GM12892 (cell line): ENCODE measurements at regions not wholly inside any gene's neighbourhood (a gene's known extent, or its start where the extent isn't known, plus 50 kb on each side); places are given as distances from the start of the nearest gene placed in this dataset.

Experiments
- POLR2A ChIP-seq: IDR thresholded peaks from 2 replicates; pipeline ENCODE4 v1.6.1; 2011; ENCODE audit warnings: low read depth, low read length, control low read depth
- POLR2AphosphoS5 ChIP-seq: IDR thresholded peaks from 2 replicates; pipeline ENCODE4 v1.6.1; 2011; ENCODE audit warnings: low read depth, low read length, control low read depth

- no peak for TF ChIP-seq POLR2AphosphoS5
- TF ChIP-seq POLR2A: no peak
These were observed 82.8 kb upstream of the RASSF8 start for GRCh38 chr12:25875661-25876060.
